Thymus (tissue), 11 donors: ENCODE measurements at regions not wholly inside any gene's neighbourhood (a gene's known extent, or its start where the extent isn't known, plus 50 kb on each side); places are given as distances from the start of the nearest gene placed in this dataset.

Experiments used
- DNase-seq, 9 donors: peaks; one replicate each; pipeline ENCODE4 v3.0.0-alpha.2; 2013; ENCODE audit warnings: low spot score in 9 of 9, low read depth in 6 of 9, missing footprints in 1 of 9
- H3K27ac ChIP-seq, 2 donors: one replicate each; pipeline ENCODE4 v1.5.1; 2013; ENCODE audit warnings: control low read depth in 1 of 2, low read depth in 1 of 2, low read length in 1 of 2, mild to moderate bottlenecking in 1 of 2, moderate library complexity in 1 of 2
- H3K27me3 ChIP-seq, 2 donors: one replicate each; pipeline ENCODE4 v1.5.1; 2013; ENCODE audit warnings: low read length in 1 of 2; ENCODE audit not compliant: control insufficient read depth in 2 of 2, insufficient read depth in 1 of 2
- H3K36me3 ChIP-seq, 2 donors: one replicate each; pipeline ENCODE4 v1.5.1; 2013; ENCODE audit warnings: low read length in 1 of 2, mild to moderate bottlenecking in 1 of 2, moderate library complexity in 1 of 2; ENCODE audit not compliant: control insufficient read depth in 2 of 2, insufficient read depth in 2 of 2
- H3K4me1 ChIP-seq, 2 donors: one replicate each; pipeline ENCODE4 v1.5.1; 2013; ENCODE audit warnings: low read length in 2 of 2; ENCODE audit not compliant: control insufficient read depth in 2 of 2, insufficient read depth in 2 of 2
- H3K4me3 ChIP-seq, 2 donors: one replicate each; pipeline ENCODE4 v1.5.1; 2013; ENCODE audit warnings: low read length in 2 of 2, control low read depth in 1 of 2, mild to moderate bottlenecking in 1 of 2
- H3K9me3 ChIP-seq, 2 donors: one replicate each; pipeline ENCODE4 v1.5.1; 2013; ENCODE audit warnings: low read length in 1 of 2, mild to moderate bottlenecking in 1 of 2; ENCODE audit not compliant: control insufficient read depth in 2 of 2, insufficient read depth in 1 of 2
- WGBS: extraction: QIAGEN DNeasy Blood & Tissue Kit; methylation state at CpG from one replicate; pipeline ENCODE4 v1.1.7; 2013; 5-methylcytosine and 5-hydroxymethylcytosine counted together
- donor health status: healthy.

GRCh38 chr4:184879271-184879670, 53.5 kb upstream of the ACSL1 start:
- Histone ChIP-seq H3K27me3 (no peaks in the 10 kb centered on the region), H3K27ac (no peak overlapping the region), H3K4me3 (no peak overlapping the region), H3K9me3 (no peaks in the 10 kb centered on the region), H3K36me3 (no peaks in the 10 kb centered on the region), H3K4me1 (no peaks in the 10 kb centered on the region)
- DNase-seq, result no peak
- WGBS, result 96% methylated on average over 3 of the region's 3 CpGs

GRCh38 chr4:184882276-184882675, 56.5 kb upstream of the ACSL1 start:
- no peak for DNase-seq
- 92% methylated on average over 10 of the region's 10 CpGs for WGBS
- H3K4me3 ChIP-seq, result no peak overlapping the region
- no peak overlapping the region for H3K27ac ChIP-seq
- no peaks in the 10 kb centered on the region for H3K27me3 ChIP-seq
- no peaks in the 10 kb centered on the region for H3K4me1 ChIP-seq
- no peaks in the 10 kb centered on the region for H3K36me3 ChIP-seq
- H3K9me3 ChIP-seq, result no peaks in the 10 kb centered on the region

GRCh38 chr4:184883024-184883423, 57.3 kb upstream of the ACSL1 start:
- Histone ChIP-seq H3K9me3 (no peaks in the 10 kb centered on the region), H3K4me1 (no peaks in the 10 kb centered on the region), H3K27me3 (no peaks in the 10 kb centered on the region), H3K27ac (no peak overlapping the region), H3K4me3 (no peak overlapping the region), H3K36me3 (no peaks in the 10 kb centered on the region)
- DNase-seq, result no peak
- WGBS, result 98% methylated on average over 6 of the region's 6 CpGs

- Histone ChIP-seq H3K27ac (no peak overlapping the region), H3K4me1 (peaks cover 0 to 2% of the 10 kb centered on the region in 2 donors), H3K27me3 (no peaks in the 10 kb centered on the region), H3K4me3 (no peak overlapping the region), H3K9me3 (peaks cover 0 to 3% of the 10 kb centered on the region in 2 donors), H3K36me3 (no peaks in the 10 kb centered on the region)
- 79% methylated on average over 5 of the region's 5 CpGs for WGBS
- DNase-seq, result no peak
Measured at GRCh38 chr4:184884883-184885282, 59.1 kb upstream of the ACSL1 start.

GRCh38 chr4:184885602-184886001, 59.8 kb upstream of the ACSL1 start:
- Histone ChIP-seq H3K36me3 (no peaks in the 10 kb centered on the region), H3K4me3 (no peak overlapping the region), H3K27me3 (no peaks in the 10 kb centered on the region), H3K9me3 (peaks cover 0 to 3% of the 10 kb centered on the region in 2 donors), H3K27ac (no peak overlapping the region), H3K4me1 (peaks cover 0 to 9% of the 10 kb centered on the region in 2 donors)
- no peak for DNase-seq
- WGBS, result 96% methylated on average over 4 of the region's 4 CpGs

- DNase-seq, result no peak
- Histone ChIP-seq H3K36me3 (no peaks in the 10 kb centered on the region), H3K27me3 (no peaks in the 10 kb centered on the region), H3K4me1 (peaks cover 0 to 10% of the 10 kb centered on the region in 2 donors), H3K9me3 (peaks cover 0 to 3% of the 10 kb centered on the region in 2 donors), H3K4me3 (no peak overlapping the region), H3K27ac (no peak overlapping the region)
- 100% methylated on average over 3 of the region's 3 CpGs for WGBS
Measured at GRCh38 chr4:184887333-184887732, 61.6 kb upstream of the ACSL1 start.

- H3K27me3 ChIP-seq, result no peaks in the 10 kb centered on the region
- H3K4me1 ChIP-seq, result peaks cover 0 to 10% of the 10 kb centered on the region in 2 donors
- peaks cover 0 to 3% of the 10 kb centered on the region in 2 donors for H3K9me3 ChIP-seq
- DNase-seq, result no peak
- no peak overlapping the region for H3K27ac ChIP-seq
- no peak overlapping the region for H3K4me3 ChIP-seq
- 66% methylated on average over 6 of the region's 6 CpGs for WGBS
- H3K36me3 ChIP-seq, result no peaks in the 10 kb centered on the region
Measured at GRCh38 chr4:184887947-184888346, 62.2 kb upstream of the ACSL1 start.

GRCh38 chr4:184889666-184890335, 64.0 kb upstream of the ACSL1 start:
- DNase-seq, result no peak
- WGBS, result 73% methylated on average over 13 of the region's 13 CpGs

GRCh38 chr4:184890499-184890898, 64.7 kb upstream of the ACSL1 start:
- H3K9me3 ChIP-seq, result peaks cover 0 to 3% of the 10 kb centered on the region in 2 donors
- H3K36me3 ChIP-seq, result no peaks in the 10 kb centered on the region
- H3K4me1 ChIP-seq, result peaks cover 0 to 10% of the 10 kb centered on the region in 2 donors
- H3K27me3 ChIP-seq, result no peaks in the 10 kb centered on the region
- H3K4me3 ChIP-seq, result no peak overlapping the region
- no peak overlapping the region for H3K27ac ChIP-seq
- no peak for DNase-seq
- 16% methylated on average over 5 of the region's 5 CpGs for WGBS

More at GRCh38 chr4:184889666-184890335, 64.0 kb upstream of the ACSL1 start:
- H3K4me3 ChIP-seq, result no peak overlapping the region
- H3K36me3 ChIP-seq, result no peaks in the 10 kb centered on the region
- H3K27ac ChIP-seq, result no peak overlapping the region
- no peaks in the 10 kb centered on the region for H3K27me3 ChIP-seq
- H3K4me1 ChIP-seq, result peaks cover 0 to 10% of the 10 kb centered on the region in 2 donors
- H3K9me3 ChIP-seq, result peaks cover 0 to 3% of the 10 kb centered on the region in 2 donors
